Kidney capillary endothelial cell (primary cell): ENCODE measurements at regions not wholly inside any gene's neighbourhood (a gene's known extent, or its start where the extent isn't known, plus 50 kb on each side); places are given as distances from the start of the nearest gene placed in this dataset.
"Not testable (repeated sequence)": the region's sequence is repeated elsewhere in the genome, so short reads cannot be mapped to it uniquely, and the experiment has no call there.

Experiments
- DNase-seq: peaks from one replicate; pipeline ENCODE4 v3.0.0-alpha.2; 2018; ENCODE audit warnings: low spot score

- no peak for DNase-seq
These were observed 232.5 kb downstream of the PARP8 start for GRCh38 chr5:50898966-50899365.

- DNase-seq = no peak
These were observed 234.6 kb downstream of the PARP8 start for GRCh38 chr5:50900952-50901510.

DNA sequence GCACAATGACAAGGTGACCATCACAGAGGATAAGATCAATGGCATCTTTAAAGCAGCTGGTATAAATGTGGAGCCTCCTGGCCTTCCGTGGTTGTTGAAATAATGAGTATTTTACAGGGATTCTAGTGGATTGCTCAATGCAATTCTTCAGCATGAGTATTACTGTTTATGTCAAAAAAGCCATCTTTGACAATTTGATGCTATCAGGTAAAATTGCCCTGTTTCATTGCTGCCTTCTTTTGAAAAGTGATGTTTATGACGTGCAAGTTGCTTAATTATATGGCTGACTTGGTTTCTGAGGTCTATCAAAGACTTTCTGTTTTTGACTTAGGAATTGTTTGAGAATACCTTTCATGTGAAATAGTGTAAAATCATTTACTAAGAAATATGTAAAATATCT lies 237.2 kb downstream of the PARP8 start:
- no peak for DNase-seq

- DNase-seq = no peak
These were observed 239.6 kb downstream of the PARP8 start for GRCh38 chr5:50905996-50906570.

- DNase-seq = not testable (repeated sequence)
These were observed 253.7 kb downstream of the PARP8 start for GRCh38 chr5:50920160-50920559.

DNA sequence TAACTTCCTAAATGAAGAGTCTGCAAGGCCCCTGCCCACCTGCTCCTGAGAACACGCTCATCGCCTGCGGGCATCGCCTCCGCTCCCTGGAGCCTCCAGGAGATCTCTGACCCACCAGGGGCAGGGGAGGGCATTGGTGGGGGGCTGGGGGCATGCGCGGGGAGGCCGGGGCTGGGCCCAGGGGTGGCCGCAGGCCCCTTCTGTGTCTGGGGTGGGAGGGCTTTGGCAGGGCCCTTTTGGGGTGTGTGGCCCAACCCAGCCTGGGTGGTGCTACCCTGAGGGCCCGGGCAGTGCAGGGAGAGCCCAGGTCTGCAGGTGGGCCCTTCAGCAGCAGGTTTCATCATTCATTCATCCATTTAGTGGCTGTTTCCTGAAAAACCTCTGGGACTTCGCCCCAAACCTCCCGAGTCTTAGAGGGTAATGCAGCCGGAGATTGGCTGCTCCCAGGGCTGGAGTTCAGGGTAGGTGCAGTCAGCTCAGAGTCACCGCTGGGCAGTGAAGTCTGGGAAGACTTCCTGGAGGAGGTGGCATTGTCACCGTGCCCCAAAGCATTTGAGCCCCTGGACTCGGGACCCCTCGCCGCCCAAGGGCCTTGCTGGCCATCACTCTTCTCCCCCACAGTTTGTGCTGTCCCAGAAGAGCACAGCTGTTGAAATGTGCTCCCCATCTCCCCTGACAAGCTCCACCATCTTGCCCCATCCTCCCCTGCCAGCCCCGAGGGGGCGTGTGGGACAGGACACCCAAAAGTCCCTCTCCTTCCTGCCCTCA lies 255.1 kb downstream of the PARP8 start:
- DNase-seq = no peak

DNA sequence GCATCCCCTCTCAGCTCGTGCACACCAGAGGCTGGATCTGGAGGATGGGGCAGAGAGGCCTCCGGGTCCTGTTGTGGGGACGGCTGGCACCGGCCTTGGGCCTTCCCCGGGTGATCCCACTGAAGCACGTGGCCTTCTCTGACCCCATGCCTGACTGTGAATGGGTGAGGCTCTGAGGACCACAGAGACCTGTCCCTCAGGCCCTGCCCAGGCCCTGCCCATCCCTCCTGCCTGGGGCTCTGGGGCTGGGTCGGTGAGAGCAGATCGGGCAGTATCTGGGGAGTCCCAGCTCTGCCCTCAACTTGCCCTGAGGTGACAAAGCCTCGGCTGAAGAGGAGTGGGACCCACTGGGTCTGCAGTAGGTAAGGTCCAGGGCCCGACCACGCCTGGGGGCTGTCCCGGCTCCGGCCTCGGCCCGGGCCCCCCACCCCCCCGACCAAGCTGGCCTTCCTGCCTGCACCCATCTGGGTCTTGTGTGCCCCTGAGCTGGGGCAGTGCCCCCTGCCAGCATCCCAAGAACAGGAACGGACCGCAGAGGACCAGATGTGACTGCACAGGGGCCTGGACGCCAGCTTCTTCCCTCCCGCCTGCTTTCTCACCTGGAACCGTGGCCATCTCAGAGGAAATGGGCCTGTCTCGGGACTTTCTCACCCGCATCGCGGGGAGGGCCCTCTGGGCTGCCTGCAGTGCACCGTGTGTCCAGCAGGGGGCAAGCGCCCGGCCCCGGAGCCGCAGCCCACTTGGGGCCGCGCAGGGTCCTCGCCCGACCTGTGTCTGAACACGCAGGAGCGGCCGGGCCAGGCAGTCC lies 255.9 kb downstream of the PARP8 start:
- DNase-seq = not testable (repeated sequence)

- DNase-seq = peak; percentile 8
These were observed 256.7 kb downstream of the PARP8 start for GRCh38 chr5:50922942-50923767.

DNA sequence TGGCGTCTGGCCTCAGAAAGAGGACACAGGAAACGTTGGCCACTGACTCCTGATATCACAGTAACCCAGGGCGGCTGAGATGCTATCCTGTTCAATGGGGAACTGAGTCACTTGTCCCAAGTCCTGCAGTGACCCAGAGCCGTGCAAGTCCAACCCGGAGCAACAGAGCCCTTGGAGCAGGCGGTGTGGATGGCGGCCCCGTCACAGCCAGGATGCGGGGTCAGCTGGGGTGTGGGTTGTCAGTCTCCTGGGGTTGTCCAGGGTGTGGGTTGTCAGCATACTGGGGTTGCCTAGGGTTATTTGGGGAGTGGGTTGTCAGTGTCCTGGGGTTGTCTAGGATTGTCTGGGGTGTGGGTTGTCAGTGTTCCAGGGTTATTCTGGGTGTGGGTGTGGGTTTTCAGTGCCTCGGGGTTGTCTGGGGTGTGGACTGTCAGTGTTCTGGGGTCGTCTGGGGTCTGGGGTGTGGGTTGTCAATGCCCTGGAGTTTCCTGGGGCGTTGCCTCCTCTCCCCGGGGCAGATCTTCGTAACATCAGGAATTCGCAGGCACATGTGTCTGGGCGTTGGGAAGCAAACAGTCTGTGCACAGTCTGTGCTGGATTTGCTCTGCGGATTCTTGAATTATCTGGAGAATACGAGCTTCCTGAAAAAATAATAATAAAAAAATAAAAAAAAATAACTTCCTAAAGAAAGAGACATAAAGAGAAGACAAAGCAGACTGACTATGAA lies 257.5 kb downstream of the PARP8 start:
- no peak for DNase-seq

DNA sequence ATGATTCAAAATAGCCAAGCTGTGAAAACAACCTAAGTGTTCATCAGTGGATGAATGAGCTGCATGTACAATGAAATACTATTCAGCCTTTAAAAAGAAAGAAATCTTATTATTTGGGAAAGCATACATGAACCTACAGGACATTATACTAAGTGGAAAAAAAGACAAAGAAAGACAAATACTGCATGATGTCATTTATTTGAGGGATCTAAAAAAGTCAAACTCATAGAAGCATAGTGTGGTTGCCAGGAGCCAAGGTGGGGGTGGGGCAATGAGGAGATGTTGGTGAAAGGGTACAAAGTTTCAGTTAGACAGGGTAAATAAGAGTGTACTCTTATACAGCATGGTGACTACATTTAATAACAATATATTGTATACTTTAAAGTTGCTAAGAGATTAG lies 261.5 kb downstream of the PARP8 start:
- no peak for DNase-seq

- DNase-seq = no peak
These were observed 262.7 kb downstream of the PARP8 start for GRCh38 chr5:50929174-50929573.

DNA sequence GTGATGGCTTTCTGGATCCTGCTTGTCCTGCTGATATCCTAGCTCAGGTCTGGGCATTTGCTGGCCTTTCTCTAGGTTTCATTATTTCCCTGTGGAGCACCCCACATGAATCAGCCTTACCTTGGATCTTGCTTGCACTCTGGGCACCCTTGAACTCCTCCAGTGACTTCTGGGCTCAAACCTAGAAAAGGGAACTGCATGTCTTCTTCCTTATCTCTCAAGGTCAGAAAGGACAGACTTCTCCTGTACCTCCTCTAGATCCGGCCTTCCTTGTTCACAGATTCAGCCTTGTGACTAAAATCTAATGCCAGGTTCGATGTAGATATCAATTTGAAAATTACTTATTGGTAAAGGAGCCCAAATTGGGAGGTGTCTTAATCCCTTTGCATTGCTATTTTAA lies 267.9 kb downstream of the PARP8 start:
- no peak for DNase-seq

DNA sequence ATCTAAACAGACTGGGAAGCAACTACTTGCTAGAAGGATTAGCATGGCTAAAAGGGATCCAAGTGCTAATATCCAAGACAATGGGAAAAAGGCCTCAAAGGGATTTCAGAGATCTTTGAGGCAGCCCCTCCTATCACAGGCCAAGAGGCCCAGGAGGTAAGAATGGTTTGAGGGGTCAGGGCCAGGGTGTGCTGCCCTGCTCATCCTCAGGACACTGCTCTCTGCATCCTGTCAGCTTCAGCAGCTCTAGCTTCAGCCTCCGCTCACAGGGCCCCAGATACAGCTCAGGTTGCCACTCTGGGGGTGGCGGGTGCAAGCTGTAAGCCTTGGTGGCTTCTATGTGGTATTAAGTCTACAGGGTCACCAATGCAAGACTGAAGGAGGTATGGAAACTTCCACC lies 278.7 kb downstream of the PARP8 start:
- DNase-seq = no peak

DNA sequence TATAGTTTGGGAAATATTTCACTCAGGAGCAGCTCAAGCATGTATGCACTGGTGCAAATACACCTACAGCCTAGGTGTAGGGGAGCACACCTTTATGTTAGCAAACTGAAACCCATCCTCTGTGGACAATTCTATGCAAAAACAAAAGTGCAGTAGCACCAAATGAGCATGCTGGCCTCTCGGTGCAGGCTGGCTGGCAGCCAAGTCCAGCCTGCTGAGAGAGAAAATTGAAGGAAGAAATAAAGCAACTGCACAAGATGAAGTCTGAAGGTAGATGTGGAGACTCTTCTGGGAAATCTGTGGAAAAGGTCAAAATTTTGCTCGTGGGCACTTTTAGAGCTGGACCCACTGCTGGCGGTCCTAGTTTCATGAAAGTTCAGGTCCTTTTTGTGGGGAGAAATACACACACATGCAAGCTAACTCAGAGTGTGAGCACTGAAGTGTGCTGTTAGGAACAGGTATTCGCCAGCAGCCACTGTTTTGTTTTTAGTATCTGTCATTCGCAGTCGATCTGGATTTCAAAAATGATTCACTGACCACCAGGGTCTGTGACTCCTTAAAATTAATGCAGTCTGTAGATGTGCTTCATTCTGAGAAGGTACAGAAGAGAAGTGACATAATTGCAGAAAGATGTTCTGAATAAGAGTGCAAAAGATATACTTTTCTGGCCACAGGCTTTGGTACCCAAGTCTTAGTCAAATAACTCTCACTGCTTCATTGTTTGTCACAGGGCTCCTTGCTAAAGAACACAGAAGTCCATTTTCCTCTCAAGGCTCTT lies 281.7 kb downstream of the PARP8 start:
- DNase-seq = no peak

DNA sequence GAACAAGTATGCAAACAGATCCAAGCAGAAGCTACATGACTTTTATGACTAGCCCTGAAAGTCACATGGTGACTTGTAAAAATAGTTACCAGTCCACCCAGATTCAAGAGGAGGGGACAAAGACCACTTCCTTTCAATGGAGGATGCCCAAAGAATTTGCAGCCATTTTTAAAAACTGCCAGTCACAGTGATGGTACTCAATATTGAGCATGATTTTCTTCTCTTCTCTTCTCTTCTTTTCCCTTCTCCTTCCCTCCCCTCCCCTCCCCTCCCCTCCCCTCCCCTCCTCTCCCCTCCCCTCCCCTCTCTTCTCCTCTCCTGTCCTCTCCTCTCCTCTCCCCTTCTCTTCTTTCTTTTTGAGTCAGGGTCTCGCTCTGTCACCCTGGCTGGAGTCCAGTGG lies 286.9 kb downstream of the PARP8 start:
- no peak for DNase-seq

- peak; percentile 57 for DNase-seq
These were observed 292.5 kb downstream of the PARP8 start for GRCh38 chr5:50958852-50959457.

DNA sequence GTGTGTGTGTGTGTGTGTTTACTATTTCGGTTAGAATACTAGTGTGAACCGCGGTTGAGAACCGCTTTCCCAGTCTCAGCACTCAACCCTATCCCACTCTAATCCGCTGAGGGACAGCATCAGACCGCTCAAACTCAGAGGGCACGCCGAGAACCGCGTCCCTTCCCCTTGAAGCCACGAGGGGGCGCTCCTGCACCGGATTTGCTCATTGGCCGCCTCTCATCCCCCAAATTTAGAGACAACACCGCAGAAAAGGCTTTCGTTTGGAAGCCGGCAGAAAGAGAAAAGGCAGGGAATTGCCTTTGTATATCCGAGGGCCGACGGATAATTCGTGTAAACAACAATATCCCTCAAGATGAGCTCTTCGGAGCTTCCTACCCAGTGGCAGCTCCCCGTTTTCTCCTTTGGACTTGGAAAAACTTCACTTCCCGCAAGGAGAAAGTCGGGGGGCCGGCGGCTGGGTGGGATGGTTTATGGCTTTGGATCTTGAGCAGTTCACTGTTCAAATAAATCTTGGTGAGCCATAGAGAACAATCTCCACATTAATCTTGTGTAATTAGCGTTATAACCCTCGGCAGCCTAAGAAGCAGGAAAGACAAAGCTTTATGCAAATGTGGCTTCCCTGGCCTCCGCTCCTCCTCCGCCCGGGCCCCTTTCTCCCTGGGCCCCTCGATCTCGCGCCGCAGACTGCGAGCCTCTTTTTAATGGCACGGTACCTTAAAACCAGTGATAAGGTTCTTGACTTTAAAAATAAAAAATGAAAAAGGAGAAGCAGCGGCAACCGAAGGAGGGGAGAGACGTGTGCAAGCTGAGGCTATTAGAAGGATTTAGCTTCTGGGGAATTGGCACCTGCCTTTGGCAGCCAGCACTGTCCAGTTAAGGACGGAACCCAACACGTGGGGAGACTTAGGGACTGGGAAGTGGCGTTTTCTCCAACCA lies 296.8 kb downstream of the PARP8 start:
- peak; percentile 53 for DNase-seq

GRCh38 chr5:50963971-50964745 lies 297.7 kb downstream of the PARP8 start:
- peak; percentile 7 for DNase-seq
